Loucy (cell line): ENCODE measurements at regions not wholly inside any gene's neighbourhood (a gene's known extent, or its start where the extent isn't known, plus 50 kb on each side); places are given as distances from the start of the nearest gene placed in this dataset.

ENCODE experiments used
- H2AFZ ChIP-seq: fragments of 200-600 bp; sonication (generic); 2 replicates; pipeline ENCODE4 v1.6.0; 2016; ENCODE audit warnings: antibody characterized with exemption, mild to moderate bottlenecking, low read length, moderate library complexity
- H3F3A ChIP-seq: fragments of 200-600 bp; 2 replicates; pipeline ENCODE4 v1.6.0; 2016; ENCODE audit warnings: antibody characterized with exemption, low read depth, mild to moderate bottlenecking
- H3K27me3 ChIP-seq: fragments of 200-600 bp; sonication (generic); 2 replicates; pipeline ENCODE4 v1.6.1; 2014; ENCODE audit warnings: low read length, mild to moderate bottlenecking; ENCODE audit not compliant: insufficient read depth, poor library complexity, severe bottlenecking
- H3K36me3 ChIP-seq: fragments of 200-600 bp; sonication (generic); 2 replicates; pipeline ENCODE4 v1.6.1; 2016; ENCODE audit warnings: low read length; ENCODE audit not compliant: insufficient read depth
- H3K4me1 ChIP-seq: fragments of 200-600 bp; sonication (generic); 2 replicates; pipeline ENCODE4 v1.5.1; 2014; ENCODE audit warnings: low read length, mild to moderate bottlenecking; ENCODE audit not compliant: insufficient read depth, poor library complexity, severe bottlenecking
- H3K4me2 ChIP-seq: fragments of 200-600 bp; sonication (generic); 2 replicates; pipeline ENCODE4 v1.6.0; 2014; ENCODE audit warnings: antibody characterized with exemption, low read length, low read depth, mild to moderate bottlenecking; ENCODE audit not compliant: poor library complexity, severe bottlenecking
- H3K4me3 ChIP-seq: fragments of 200-600 bp; sonication (generic); 2 replicates; pipeline ENCODE4 v1.5.1; 2014; ENCODE audit warnings: low read length, mild to moderate bottlenecking, mixed read lengths; ENCODE audit not compliant: poor library complexity, severe bottlenecking
- H3K79me2 ChIP-seq: fragments of 200-600 bp; sonication (generic); 2 replicates; pipeline ENCODE4 v1.6.1; 2014; ENCODE audit warnings: low read length; ENCODE audit not compliant: insufficient read depth
- H3K9ac ChIP-seq: fragments of 200-600 bp; sonication (generic); 2 replicates; pipeline ENCODE4 v1.6.0; 2014; ENCODE audit warnings: mild to moderate bottlenecking, low read depth, low read length, moderate library complexity; ENCODE audit not compliant: poor library complexity, severe bottlenecking
- H3K9me2 ChIP-seq: fragments of 200-600 bp; sonication (generic); replicated peaks from 2 replicates; pipeline ENCODE4 v1.6.1; 2016; ENCODE audit warnings: low read depth, low read length, mixed read lengths
- H3K9me3 ChIP-seq: fragments of 200-600 bp; sonication (generic); 2 replicates; pipeline ENCODE4 v1.6.1; 2014; ENCODE audit warnings: mild to moderate bottlenecking, antibody characterized with exemption, low read length, low read depth; ENCODE audit not compliant: insufficient read depth
- H4K20me1 ChIP-seq: fragments of 200-600 bp; sonication (generic); 2 replicates; pipeline ENCODE4 v1.6.0; 2014; ENCODE audit warnings: antibody characterized with exemption, low read length, mild to moderate bottlenecking; ENCODE audit not compliant: insufficient read depth, poor library complexity, severe bottlenecking
- EZH2phosphoT487 ChIP-seq: fragments of 200-600 bp; IDR thresholded peaks from 2 replicates; pipeline ENCODE4 v1.6.1; 2018; ENCODE audit warnings: antibody characterized with exemption, mild to moderate bottlenecking, moderate library complexity, borderline replicate concordance
- TF ChIP-seq, protein P1 (sequence below): fragments of 200-600 bp; sonication (generic); conservative IDR thresholded peaks from 2 replicates; pipeline ENCODE4 v1.5.1; 2014; ENCODE audit warnings: mild to moderate bottlenecking, antibody characterized with exemption, low read length

DNA sequence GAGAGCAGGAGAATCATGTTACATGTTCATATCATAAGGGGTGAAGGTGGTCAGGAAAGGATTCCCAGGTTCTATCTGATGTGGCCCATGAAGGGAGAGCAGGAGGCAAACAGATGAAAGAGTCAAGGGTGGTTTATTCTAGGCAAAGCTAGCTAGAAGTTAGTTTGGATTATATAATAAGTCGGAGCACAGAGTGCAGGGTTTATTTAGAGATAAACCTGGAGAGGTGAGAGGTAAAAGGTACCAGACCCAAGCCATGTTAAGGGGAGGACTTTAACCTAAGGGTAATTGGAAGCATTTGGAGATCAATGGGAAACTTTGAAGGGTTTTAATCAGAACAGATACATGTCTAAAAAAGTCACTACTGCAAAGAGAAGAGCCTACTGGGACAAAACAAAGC, 69.2 kb upstream of the LRATD1 start:
- no peaks in the 10 kb centered on the region for H3F3A ChIP-seq
- no peaks in the 10 kb centered on the region for H3K4me1 ChIP-seq
- no peak overlapping the region for H2AFZ ChIP-seq
- no peak overlapping the region for H3K9ac ChIP-seq
- no peak for TF ChIP-seq EZH2phosphoT487
- TF ChIP-seq, protein P1, sequence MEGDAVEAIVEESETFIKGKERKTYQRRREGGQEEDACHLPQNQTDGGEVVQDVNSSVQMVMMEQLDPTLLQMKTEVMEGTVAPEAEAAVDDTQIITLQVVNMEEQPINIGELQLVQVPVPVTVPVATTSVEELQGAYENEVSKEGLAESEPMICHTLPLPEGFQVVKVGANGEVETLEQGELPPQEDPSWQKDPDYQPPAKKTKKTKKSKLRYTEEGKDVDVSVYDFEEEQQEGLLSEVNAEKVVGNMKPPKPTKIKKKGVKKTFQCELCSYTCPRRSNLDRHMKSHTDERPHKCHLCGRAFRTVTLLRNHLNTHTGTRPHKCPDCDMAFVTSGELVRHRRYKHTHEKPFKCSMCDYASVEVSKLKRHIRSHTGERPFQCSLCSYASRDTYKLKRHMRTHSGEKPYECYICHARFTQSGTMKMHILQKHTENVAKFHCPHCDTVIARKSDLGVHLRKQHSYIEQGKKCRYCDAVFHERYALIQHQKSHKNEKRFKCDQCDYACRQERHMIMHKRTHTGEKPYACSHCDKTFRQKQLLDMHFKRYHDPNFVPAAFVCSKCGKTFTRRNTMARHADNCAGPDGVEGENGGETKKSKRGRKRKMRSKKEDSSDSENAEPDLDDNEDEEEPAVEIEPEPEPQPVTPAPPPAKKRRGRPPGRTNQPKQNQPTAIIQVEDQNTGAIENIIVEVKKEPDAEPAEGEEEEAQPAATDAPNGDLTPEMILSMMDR: no peak
- no peaks in the 10 kb centered on the region for H3K79me2 ChIP-seq
- no peak overlapping the region for H3K4me2 ChIP-seq
- H4K20me1 ChIP-seq: no peaks in the 10 kb centered on the region
- H3K9me3 ChIP-seq: no peaks in the 10 kb centered on the region
- no peaks in the 10 kb centered on the region for H3K9me2 ChIP-seq
- no peak overlapping the region for H3K4me3 ChIP-seq
- no peaks in the 10 kb centered on the region for H3K27me3 ChIP-seq
- no peaks in the 10 kb centered on the region for H3K36me3 ChIP-seq

DNA sequence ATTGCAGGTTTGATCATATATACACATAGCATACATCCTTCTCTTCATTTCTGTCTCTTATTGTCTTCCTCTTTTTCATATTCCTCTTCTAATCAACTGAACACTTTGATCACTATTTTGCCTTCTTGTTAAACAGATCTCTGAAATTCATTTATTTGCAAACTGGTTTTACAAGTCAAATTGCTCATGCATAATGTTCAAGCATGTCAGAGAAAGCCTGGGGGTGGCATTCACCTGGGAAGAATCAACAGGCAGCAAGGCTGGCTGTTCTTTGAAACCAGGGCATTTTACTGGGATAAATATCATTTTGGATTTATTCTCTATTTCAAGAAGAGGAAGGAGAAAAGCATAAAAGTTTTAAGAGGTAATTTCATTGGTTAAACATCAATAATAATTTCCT, 66.9 kb upstream of the LRATD1 start:
- Histone ChIP-seq H3K4me1 (no peaks in the 10 kb centered on the region), H3K9me2 (no peaks in the 10 kb centered on the region), H3K36me3 (no peaks in the 10 kb centered on the region), H3K4me3 (no peak overlapping the region), H2AFZ (no peak overlapping the region), H3F3A (no peaks in the 10 kb centered on the region), H3K4me2 (no peak overlapping the region), H3K9ac (no peak overlapping the region), H4K20me1 (no peaks in the 10 kb centered on the region), H3K79me2 (no peaks in the 10 kb centered on the region), H3K27me3 (no peaks in the 10 kb centered on the region), H3K9me3 (no peaks in the 10 kb centered on the region)
- TF ChIP-seq EZH2phosphoT487: no peak
- TF ChIP-seq, protein P1: no peak

DNA sequence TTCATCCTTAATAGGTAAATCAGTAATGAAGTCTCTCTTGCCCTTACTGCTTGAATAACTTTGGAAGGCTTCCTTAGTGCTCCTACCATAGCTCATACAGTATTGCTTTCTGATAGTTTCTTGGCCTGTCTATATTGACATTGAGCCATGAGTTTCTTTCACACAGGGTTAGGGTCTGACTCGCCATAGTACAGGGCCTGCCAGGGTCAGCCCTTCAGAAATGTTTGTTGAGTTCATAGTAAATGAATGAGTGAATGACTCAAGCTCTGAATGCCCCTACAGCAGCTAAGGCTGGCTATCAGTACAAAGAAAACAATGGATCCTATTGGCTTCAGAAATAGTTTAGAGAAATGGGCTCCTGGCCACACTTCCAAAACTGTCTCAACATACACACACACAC, 65.0 kb upstream of the LRATD1 start:
- Histone ChIP-seq H3K27me3 (no peaks in the 10 kb centered on the region), H3K9me3 (no peaks in the 10 kb centered on the region), H3K4me2 (no peak overlapping the region), H3K9me2 (no peaks in the 10 kb centered on the region), H3K36me3 (no peaks in the 10 kb centered on the region), H3F3A (no peaks in the 10 kb centered on the region), H2AFZ (no peak overlapping the region), H3K4me3 (no peak overlapping the region), H3K4me1 (no peaks in the 10 kb centered on the region), H3K9ac (no peak overlapping the region), H3K79me2 (no peaks in the 10 kb centered on the region), H4K20me1 (no peaks in the 10 kb centered on the region)
- TF ChIP-seq EZH2phosphoT487: no peak
- TF ChIP-seq, protein P1: no peak
